Stomach (tissue), 4 donors: ENCODE measurements at regions not wholly inside any gene's neighbourhood (a gene's known extent, or its start where the extent isn't known, plus 50 kb on each side); places are given as distances from the start of the nearest gene placed in this dataset.

Experiments
- CTCF ChIP-seq, 7 experiments: fragments of 450-650 bp in 4 of 7; fragments of 200-600 bp in 3 of 7; sonication (generic) in 3 of 7; IDR thresholded peaks; one replicate each; pipeline ENCODE4 v1.5.1; 2016 to 2019; ENCODE audit warnings: antibody characterized with exemption in 7 of 7, control low read depth in 2 of 7, mild to moderate bottlenecking in 1 of 7
- POLR2A ChIP-seq, 4 donors: fragments of 450-650 bp; IDR thresholded peaks; one replicate each; pipeline ENCODE4 v1.6.1; 2016; ENCODE audit warnings: antibody characterized with exemption in 4 of 4, control low read depth in 2 of 4, mild to moderate bottlenecking in 1 of 4, moderate library complexity in 1 of 4
- POLR2AphosphoS5 ChIP-seq, 3 donors: sonication (generic); formaldehyde crosslinking; IDR thresholded peaks; one replicate each; pipeline ENCODE4 v1.6.1; 2016; ENCODE audit warnings: antibody characterized with exemption in 3 of 3

- TF ChIP-seq POLR2A (IDR thresholded peaks at IDR 0.05) (no peak), CTCF (IDR thresholded peaks at IDR 0.05) (no peak), POLR2AphosphoS5 (IDR thresholded peaks at IDR 0.05) (no peak)
Measured at GRCh38 chr1:222911866-222912265, 97.0 kb downstream of the DISP1 start.
